SU-DHL-6 (cell line): ENCODE measurements at regions not wholly inside any gene's neighbourhood (a gene's known extent, or its start where the extent isn't known, plus 50 kb on each side); places are given as distances from the start of the nearest gene placed in this dataset.

ENCODE experiments used
- EZH2phosphoT487 ChIP-seq: fragments of 200-600 bp; sonication (generic), shearing (Covaris generic); conservative IDR thresholded peaks from 2 replicates; pipeline ENCODE4 v1.6.1; 2018; ENCODE audit warnings: mild to moderate bottlenecking, antibody characterized with exemption, low read length, moderate library complexity, mixed read lengths
- TF ChIP-seq, protein P1 (sequence below): fragments of 200-600 bp; sonication (generic); IDR thresholded peaks from one replicate; pipeline ENCODE4 v1.5.1; 2017; ENCODE audit warnings: antibody characterized with exemption, mild to moderate bottlenecking, low read length, moderate library complexity; ENCODE audit not compliant: insufficient read depth, poor library complexity, severe bottlenecking

DNA sequence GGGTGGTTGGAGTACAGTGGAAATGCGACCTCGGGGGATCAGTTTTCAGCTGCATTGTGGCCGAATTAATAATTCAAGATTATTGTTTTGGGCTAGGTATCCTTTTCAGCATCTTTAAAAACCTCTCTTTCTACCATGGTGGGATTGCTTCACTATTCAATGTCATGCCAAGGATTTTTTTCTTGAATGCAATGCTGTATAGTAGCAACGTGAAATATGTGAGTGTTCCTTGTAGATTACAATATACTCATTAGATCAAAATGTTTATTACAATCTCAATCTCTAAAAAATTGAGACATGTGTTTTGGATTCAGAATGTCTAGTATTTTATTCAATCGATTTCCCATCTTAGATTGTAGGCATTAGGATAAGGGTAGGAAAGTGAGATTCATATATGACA lies 586.5 kb upstream of the TBL1XR1 start:
- TF ChIP-seq, protein P1, sequence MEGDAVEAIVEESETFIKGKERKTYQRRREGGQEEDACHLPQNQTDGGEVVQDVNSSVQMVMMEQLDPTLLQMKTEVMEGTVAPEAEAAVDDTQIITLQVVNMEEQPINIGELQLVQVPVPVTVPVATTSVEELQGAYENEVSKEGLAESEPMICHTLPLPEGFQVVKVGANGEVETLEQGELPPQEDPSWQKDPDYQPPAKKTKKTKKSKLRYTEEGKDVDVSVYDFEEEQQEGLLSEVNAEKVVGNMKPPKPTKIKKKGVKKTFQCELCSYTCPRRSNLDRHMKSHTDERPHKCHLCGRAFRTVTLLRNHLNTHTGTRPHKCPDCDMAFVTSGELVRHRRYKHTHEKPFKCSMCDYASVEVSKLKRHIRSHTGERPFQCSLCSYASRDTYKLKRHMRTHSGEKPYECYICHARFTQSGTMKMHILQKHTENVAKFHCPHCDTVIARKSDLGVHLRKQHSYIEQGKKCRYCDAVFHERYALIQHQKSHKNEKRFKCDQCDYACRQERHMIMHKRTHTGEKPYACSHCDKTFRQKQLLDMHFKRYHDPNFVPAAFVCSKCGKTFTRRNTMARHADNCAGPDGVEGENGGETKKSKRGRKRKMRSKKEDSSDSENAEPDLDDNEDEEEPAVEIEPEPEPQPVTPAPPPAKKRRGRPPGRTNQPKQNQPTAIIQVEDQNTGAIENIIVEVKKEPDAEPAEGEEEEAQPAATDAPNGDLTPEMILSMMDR: no peak
- TF ChIP-seq EZH2phosphoT487: no peak
